Caco-2 (cell line): ENCODE measurements at regions not wholly inside any gene's neighbourhood (a gene's known extent, or its start where the extent isn't known, plus 50 kb on each side); places are given as distances from the start of the nearest gene placed in this dataset.

Experiments
- BruUV-seq: library from RNA; stranded (reverse); fragments of 400-500 nt; replicated peaks from 2 replicates; lab custom pipeline; 2021; lab: Mats Ljungman, UMichigan
- CTCF ChIA-PET: fragments of 300-600 bp; sonication (Branson Sonifier 250); formaldehyde crosslinking; loops from one replicate; lab custom pipeline; 2022; ENCODE audit warnings: antibody characterized with exemption; lab: Charles Lee
- POLR2A ChIA-PET: fragments of 300-600 bp; sonication (Branson Sonifier 250); formaldehyde crosslinking; loops from one replicate; lab custom pipeline; 2022; ENCODE audit warnings: antibody characterized with exemption; lab: Charles Lee
- DNase-seq, 2 experiments: peaks; one replicate each; pipeline versions ENCODE4 v3.0.0 to v3.0.0-alpha.2; 2020 to 2022
- H3K27me3 ChIP-seq: replicated peaks from 2 replicates; pipeline ENCODE4 v1.6.0; 2011; ENCODE audit warnings: low read length; ENCODE audit not compliant: control insufficient read depth, insufficient read depth
- H3K36me3 ChIP-seq: 2 replicates; pipeline ENCODE4 v1.5.1; 2011; ENCODE audit warnings: low read length; ENCODE audit not compliant: control insufficient read depth, insufficient read depth
- H3K4me1 ChIP-seq: fragments of 250-450 bp; sonication (Bioruptor Pico); 2 replicates; pipeline ENCODE4 v1.5.1; 2020; ENCODE audit warnings: mild to moderate bottlenecking
- H3K4me3 ChIP-seq: 2 replicates; pipeline ENCODE4 v1.5.1; 2011; ENCODE audit warnings: low read depth, mild to moderate bottlenecking, control low read depth, low read length
- H3K9me3 ChIP-seq: fragments of 250-450 bp; sonication (Bioruptor Pico); 2 replicates; pipeline ENCODE4 v1.5.1; 2020; ENCODE audit warnings: mild to moderate bottlenecking, moderate library complexity
- H3K27ac Mint-ChIP-seq: one replicate; pipeline ENCODE4 v1.8.0; 2022; ENCODE audit warnings: mixed read lengths; ENCODE audit not compliant: unreplicated experiment
- H3K27me3 Mint-ChIP-seq: one replicate; pipeline ENCODE4 v1.8.0; 2022; ENCODE audit warnings: mixed read lengths; ENCODE audit not compliant: insufficient read depth, unreplicated experiment
- H3K36me3 Mint-ChIP-seq: one replicate; pipeline ENCODE4 v1.8.0; 2022; ENCODE audit warnings: mild to moderate bottlenecking, mixed read lengths; ENCODE audit not compliant: insufficient read depth, unreplicated experiment
- H3K4me1 Mint-ChIP-seq: one replicate; pipeline ENCODE4 v1.8.0; 2022; ENCODE audit warnings: low read depth, mixed read lengths; ENCODE audit not compliant: unreplicated experiment
- H3K4me3 Mint-ChIP-seq: one replicate; pipeline ENCODE4 v1.8.0; 2022; ENCODE audit warnings: mild to moderate bottlenecking, moderate library complexity, mixed read lengths; ENCODE audit not compliant: unreplicated experiment
- H3K9me3 Mint-ChIP-seq: one replicate; pipeline ENCODE4 v1.8.0; 2022; ENCODE audit warnings: mixed read lengths; ENCODE audit not compliant: unreplicated experiment
- intact Hi-C: fragments of 100-400 bp; cut with micrococcal nuclease; formaldehyde crosslinking; loops from one replicate; pipeline ENCODE4 v1.10.0; 2022; ENCODE audit not compliant: unreplicated experiment
- TF ChIP-seq, protein P1 (sequence below), 2 experiments: fragments of 200-600 bp in 1 of 2; IDR thresholded peaks; 1 replicate in 1 of 2; 2 replicates in 1 of 2; pipeline versions ENCODE4 v1.5.1 to v1.8.0; 2011 to 2022; ENCODE audit warnings: antibody characterized with exemption in 1 of 2, control low read depth in 1 of 2, inconsistent platforms in 1 of 2, low read depth in 1 of 2, low read length in 1 of 2, mild to moderate bottlenecking in 1 of 2, moderate library complexity in 1 of 2; ENCODE audit not compliant: insufficient read depth in 1 of 2, severe bottlenecking in 1 of 2, unreplicated experiment in 1 of 2

DNA sequence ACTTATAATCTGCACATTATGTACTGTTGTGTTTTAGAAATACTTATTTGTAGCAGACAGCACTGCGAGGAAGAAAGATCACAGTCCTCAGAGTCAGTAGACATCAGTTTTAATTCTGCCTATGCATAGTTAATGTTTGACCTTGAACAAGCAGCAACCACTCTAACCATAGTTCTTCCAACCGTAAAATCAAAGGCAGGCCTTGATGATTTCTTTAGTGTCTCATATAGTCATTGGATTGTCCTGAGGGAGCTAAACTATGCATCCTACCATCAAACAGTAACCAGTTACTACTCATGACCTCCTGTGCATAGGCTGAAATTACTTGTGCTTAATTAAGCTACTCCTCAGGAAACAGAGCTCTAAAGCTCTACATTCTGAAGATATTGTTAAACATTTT is 294.8 kb upstream of the STXBP5 start:
- Histone ChIP-seq H3K4me3 (no peak overlapping the region), H3K4me1 (peaks cover 13% of the 10 kb centered on the region), H3K9me3 (no peaks in the 10 kb centered on the region), H3K36me3 (no peaks in the 10 kb centered on the region), H3K27me3 (no peaks in the 10 kb centered on the region)
- Mint-ChIP-seq H3K4me3 (no peak overlapping the region), H3K4me1 (peaks cover 6% of the 10 kb centered on the region), H3K27ac (no peak overlapping the region), H3K36me3 (no peaks in the 10 kb centered on the region), H3K27me3 (no peaks in the 10 kb centered on the region), H3K9me3 (no peaks in the 10 kb centered on the region)
- intact Hi-C loops = no loop called here
- POLR2A ChIA-PET = no interaction called here
- CTCF ChIA-PET = no interaction called here
- no TSS peak for BruUV-seq
- DNase-seq = no peak
- TF ChIP-seq, protein P1, sequence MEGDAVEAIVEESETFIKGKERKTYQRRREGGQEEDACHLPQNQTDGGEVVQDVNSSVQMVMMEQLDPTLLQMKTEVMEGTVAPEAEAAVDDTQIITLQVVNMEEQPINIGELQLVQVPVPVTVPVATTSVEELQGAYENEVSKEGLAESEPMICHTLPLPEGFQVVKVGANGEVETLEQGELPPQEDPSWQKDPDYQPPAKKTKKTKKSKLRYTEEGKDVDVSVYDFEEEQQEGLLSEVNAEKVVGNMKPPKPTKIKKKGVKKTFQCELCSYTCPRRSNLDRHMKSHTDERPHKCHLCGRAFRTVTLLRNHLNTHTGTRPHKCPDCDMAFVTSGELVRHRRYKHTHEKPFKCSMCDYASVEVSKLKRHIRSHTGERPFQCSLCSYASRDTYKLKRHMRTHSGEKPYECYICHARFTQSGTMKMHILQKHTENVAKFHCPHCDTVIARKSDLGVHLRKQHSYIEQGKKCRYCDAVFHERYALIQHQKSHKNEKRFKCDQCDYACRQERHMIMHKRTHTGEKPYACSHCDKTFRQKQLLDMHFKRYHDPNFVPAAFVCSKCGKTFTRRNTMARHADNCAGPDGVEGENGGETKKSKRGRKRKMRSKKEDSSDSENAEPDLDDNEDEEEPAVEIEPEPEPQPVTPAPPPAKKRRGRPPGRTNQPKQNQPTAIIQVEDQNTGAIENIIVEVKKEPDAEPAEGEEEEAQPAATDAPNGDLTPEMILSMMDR (IDR thresholded peaks at IDR 0.05; ENCODE audit: insufficient read depth in 1 of 2, low read depth in 1 of 2, low read length in 1 of 2, severe bottlenecking in 1 of 2, unreplicated experiment in 1 of 2) = no peak

DNA sequence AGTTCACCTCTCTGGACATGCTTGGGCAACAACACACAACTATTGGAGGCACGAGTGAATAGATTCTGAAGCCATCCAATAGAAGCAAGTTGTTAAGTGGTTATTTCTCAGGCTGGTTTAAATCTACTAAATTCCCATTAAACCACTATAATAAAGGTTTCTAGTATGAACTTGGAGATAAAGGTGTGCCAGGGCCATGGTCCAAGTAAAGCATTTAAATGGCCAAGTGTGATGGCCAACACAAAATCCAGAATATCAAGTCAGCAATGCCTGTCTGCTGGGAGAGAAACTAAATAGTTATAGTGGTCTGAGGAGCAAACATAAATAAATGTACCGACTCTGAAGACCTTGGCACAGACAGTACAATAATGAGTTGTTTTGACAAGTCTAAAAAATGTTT is 294.3 kb upstream of the STXBP5 start:
- peaks cover 6% of the 10 kb centered on the region for H3K4me1 Mint-ChIP-seq
- H3K4me1 ChIP-seq = peaks cover 16% of the 10 kb centered on the region

GRCh38 chr6:146910611-146911010 is 293.6 kb upstream of the STXBP5 start:
- POLR2A ChIA-PET = no interaction called here

More for the DNA sequence above, 294.3 kb upstream of the STXBP5 start:
- H3K9me3 ChIP-seq = no peaks in the 10 kb centered on the region
- no peaks in the 10 kb centered on the region for H3K27me3 Mint-ChIP-seq
- POLR2A ChIA-PET = no interaction called here
- H3K36me3 ChIP-seq = no peaks in the 10 kb centered on the region
- no peaks in the 10 kb centered on the region for H3K9me3 Mint-ChIP-seq
- H3K27ac Mint-ChIP-seq = no peak overlapping the region
- no TSS peak for BruUV-seq
- intact Hi-C loops = no loop called here
- DNase-seq = no peak
- CTCF ChIA-PET = no interaction called here
- H3K27me3 ChIP-seq = no peaks in the 10 kb centered on the region
- no peak overlapping the region for H3K4me3 ChIP-seq
- H3K36me3 Mint-ChIP-seq = no peaks in the 10 kb centered on the region
- TF ChIP-seq, protein P1 (IDR thresholded peaks at IDR 0.05; ENCODE audit: insufficient read depth in 1 of 2, low read depth in 1 of 2, low read length in 1 of 2, severe bottlenecking in 1 of 2, unreplicated experiment in 1 of 2) = no peak
- H3K4me3 Mint-ChIP-seq = no peak overlapping the region

More at GRCh38 chr6:146910611-146911010, 293.6 kb upstream of the STXBP5 start:
- no peaks in the 10 kb centered on the region for H3K36me3 Mint-ChIP-seq
- peaks cover 6% of the 10 kb centered on the region for H3K4me1 Mint-ChIP-seq
- intact Hi-C loops = no loop called here
- no peaks in the 10 kb centered on the region for H3K9me3 Mint-ChIP-seq
- no peak overlapping the region for H3K4me3 Mint-ChIP-seq
- Histone ChIP-seq H3K9me3 (no peaks in the 10 kb centered on the region), H3K4me1 (peaks cover 16% of the 10 kb centered on the region), H3K4me3 (no peak overlapping the region), H3K27me3 (no peaks in the 10 kb centered on the region), H3K36me3 (no peaks in the 10 kb centered on the region)
- TF ChIP-seq, protein P1 (IDR thresholded peaks at IDR 0.05; ENCODE audit: insufficient read depth in 1 of 2, low read depth in 1 of 2, low read length in 1 of 2, severe bottlenecking in 1 of 2, unreplicated experiment in 1 of 2) = no peak
- H3K27me3 Mint-ChIP-seq = no peaks in the 10 kb centered on the region
- CTCF ChIA-PET = no interaction called here
- DNase-seq = no peak
- no TSS peak for BruUV-seq
- H3K27ac Mint-ChIP-seq = no peak overlapping the region
